Endothelial cell of umbilical vein (primary cell): ENCODE measurements at regions not wholly inside any gene's neighbourhood (a gene's known extent, or its start where the extent isn't known, plus 50 kb on each side); places are given as distances from the start of the nearest gene placed in this dataset.

Source experiments
- BruUV-seq: library from RNA; stranded (reverse); fragments of 400-500 nt; replicated peaks from 2 replicates; lab custom pipeline; 2021; lab: Mats Ljungman, UMichigan
- CTCF ChIA-PET: fragments of 300-600, 350-600 bp; sonication (Branson Sonifier 250); formaldehyde crosslinking; loops from one replicate; lab custom pipeline; 2021; ENCODE audit warnings: antibody characterized with exemption, inconsistent platforms; lab: Charles Lee
- POLR2A ChIA-PET: fragments of 300-600, 350-600 bp; sonication (Branson Sonifier 250); formaldehyde crosslinking; loops from one replicate; lab custom pipeline; 2021; ENCODE audit warnings: antibody characterized with exemption, inconsistent platforms; lab: Charles Lee
- DNase-seq: peaks from one replicate; pipeline ENCODE4 v3.0.0-alpha.2; 2011; ENCODE audit warnings: low read depth, low spot score
- FAIRE-seq: peaks from 2 replicates; lab custom pipeline; 2011; peaks lifted over from hg19 to GRCh38; lab: Jason Lieb, UNC
- H2AFZ ChIP-seq: 2 replicates; pipeline ENCODE4 v1.6.0; 2012; ENCODE audit warnings: low read depth, low read length, control low read depth, inconsistent platforms
- H3K27ac ChIP-seq: 2 replicates; pipeline ENCODE4 v1.5.1; 2011; ENCODE audit warnings: low read depth, mild to moderate bottlenecking, control low read depth, low read length, moderate library complexity; ENCODE audit not compliant: insufficient read depth
- H3K27me3 ChIP-seq, 2 experiments: 2 replicates each; pipeline versions ENCODE4 v1.6.0 to v1.6.1; 2011; ENCODE audit warnings: low read length in 2 of 2, mixed read lengths in 1 of 2; ENCODE audit not compliant: control insufficient read depth in 2 of 2, insufficient read depth in 2 of 2
- H3K36me3 ChIP-seq, 2 experiments: 2 replicates in 1 of 2; 3 replicates in 1 of 2; pipeline ENCODE4 v1.5.1; 2011; ENCODE audit warnings: low read length in 2 of 2, mild to moderate bottlenecking in 1 of 2, moderate library complexity in 1 of 2; ENCODE audit not compliant: control insufficient read depth in 2 of 2, insufficient read depth in 2 of 2; ENCODE audit errors: extremely low read depth in 1 of 2
- H3K4me1 ChIP-seq: 3 replicates; pipeline ENCODE4 v1.5.1; 2011; ENCODE audit warnings: mild to moderate bottlenecking, low read length; ENCODE audit not compliant: control insufficient read depth, insufficient read depth; ENCODE audit errors: extremely low read depth
- H3K4me2 ChIP-seq: 2 replicates; pipeline ENCODE4 v1.6.1; 2011; ENCODE audit warnings: low read length, control low read depth, mixed read lengths; ENCODE audit not compliant: insufficient read depth
- H3K4me3 ChIP-seq, 3 experiments: fragments of 200-600 bp in 1 of 3; sonication (generic), shearing (Covaris generic) in 1 of 3; replicated peaks in 1 of 3; 2 replicates each; pipeline ENCODE4 v1.5.1; 2011 to 2016; ENCODE audit warnings: control low read depth in 3 of 3, low read length in 3 of 3, mild to moderate bottlenecking in 2 of 3, inconsistent platforms in 1 of 3, low read depth in 1 of 3, moderate library complexity in 1 of 3; ENCODE audit not compliant: insufficient read depth in 1 of 3
- H3K79me2 ChIP-seq: 2 replicates; pipeline ENCODE4 v1.6.0; 2012; ENCODE audit warnings: low read length, inconsistent platforms; ENCODE audit not compliant: control insufficient read depth, insufficient read depth
- H3K9ac ChIP-seq: replicated peaks from 2 replicates; pipeline ENCODE3; 2011; ENCODE audit warnings: low read length, control low read depth; ENCODE audit not compliant: insufficient read depth; ENCODE audit errors: extremely low read depth
- H3K9me1 ChIP-seq: replicated peaks from 3 replicates; pipeline ENCODE4 v1.6.0; 2011; ENCODE audit warnings: mild to moderate bottlenecking, low read length; ENCODE audit not compliant: control insufficient read depth, insufficient read depth; ENCODE audit errors: extremely low read depth
- H3K9me3 ChIP-seq: replicated peaks from 2 replicates; pipeline ENCODE4 v1.5.1; 2012; ENCODE audit warnings: low read length, inconsistent platforms; ENCODE audit not compliant: control insufficient read depth, insufficient read depth
- H4K20me1 ChIP-seq: replicated peaks from 2 replicates; pipeline ENCODE3; 2011; ENCODE audit warnings: mild to moderate bottlenecking, low read length; ENCODE audit not compliant: control insufficient read depth, insufficient read depth; ENCODE audit errors: extremely low read depth
- EZH2 ChIP-seq: IDR thresholded peaks from 2 replicates; pipeline ENCODE4 v1.6.1; 2012; ENCODE audit warnings: borderline replicate concordance, low read depth, mild to moderate bottlenecking, moderate library complexity, low read length, inconsistent platforms; ENCODE audit not compliant: severe bottlenecking
- FOS ChIP-seq: IDR thresholded peaks from 2 replicates; pipeline ENCODE4 v1.6.1; 2011; ENCODE audit warnings: mild to moderate bottlenecking, low read length, moderate library complexity, borderline replicate concordance; ENCODE audit not compliant: insufficient read depth
- JUN ChIP-seq: IDR thresholded peaks from 2 replicates; pipeline ENCODE4 v1.6.1; 2011; ENCODE audit warnings: borderline replicate concordance, low read depth; ENCODE audit not compliant: insufficient read length, insufficient read depth
- MYC ChIP-seq: IDR thresholded peaks from one replicate; pipeline ENCODE4 v1.6.1; 2011; ENCODE audit warnings: mild to moderate bottlenecking, low read depth, low read length
- POLR2A ChIP-seq: IDR thresholded peaks from 2 replicates; pipeline ENCODE4 v1.6.1; 2012; ENCODE audit warnings: low read depth, mild to moderate bottlenecking, control low read depth, low read length
- POLR2AphosphoS5 ChIP-seq: IDR thresholded peaks from 2 replicates; pipeline ENCODE4 v1.6.1; 2012; ENCODE audit warnings: low read depth, mild to moderate bottlenecking, control low read depth, low read length, moderate library complexity; ENCODE audit not compliant: insufficient read depth
- dilution Hi-C: fragments of 300-500 bp; cut with MboI; formaldehyde crosslinking; loops from one replicate; pipeline ENCODE4 v1.15.0; 2019; ENCODE audit warnings: low sequenced_read_pairs; ENCODE audit not compliant: extremely low pct_ligation_motif_present
- intact Hi-C: fragments of 100-400 bp; cut with micrococcal nuclease; formaldehyde crosslinking; loops from one replicate; pipeline ENCODE4 v1.10.0; 2022
- TF ChIP-seq, protein P1 (sequence below): IDR thresholded peaks from 2 replicates; pipeline ENCODE4 v1.6.1; 2011; ENCODE audit not compliant: insufficient read depth, insufficient read length
- TF ChIP-seq, protein P2 (sequence below), 2 donors: IDR thresholded peaks; 1 replicate in 1 of 2; 2 replicates in 1 of 2; pipeline ENCODE4 v1.5.1; 2011; ENCODE audit warnings: low read length in 2 of 2, mild to moderate bottlenecking in 2 of 2, moderate library complexity in 2 of 2, control low read depth in 1 of 2, inconsistent platforms in 1 of 2, low read depth in 1 of 2; ENCODE audit not compliant: insufficient read depth in 1 of 2; ENCODE audit errors: extremely low read depth in 1 of 2

DNA sequence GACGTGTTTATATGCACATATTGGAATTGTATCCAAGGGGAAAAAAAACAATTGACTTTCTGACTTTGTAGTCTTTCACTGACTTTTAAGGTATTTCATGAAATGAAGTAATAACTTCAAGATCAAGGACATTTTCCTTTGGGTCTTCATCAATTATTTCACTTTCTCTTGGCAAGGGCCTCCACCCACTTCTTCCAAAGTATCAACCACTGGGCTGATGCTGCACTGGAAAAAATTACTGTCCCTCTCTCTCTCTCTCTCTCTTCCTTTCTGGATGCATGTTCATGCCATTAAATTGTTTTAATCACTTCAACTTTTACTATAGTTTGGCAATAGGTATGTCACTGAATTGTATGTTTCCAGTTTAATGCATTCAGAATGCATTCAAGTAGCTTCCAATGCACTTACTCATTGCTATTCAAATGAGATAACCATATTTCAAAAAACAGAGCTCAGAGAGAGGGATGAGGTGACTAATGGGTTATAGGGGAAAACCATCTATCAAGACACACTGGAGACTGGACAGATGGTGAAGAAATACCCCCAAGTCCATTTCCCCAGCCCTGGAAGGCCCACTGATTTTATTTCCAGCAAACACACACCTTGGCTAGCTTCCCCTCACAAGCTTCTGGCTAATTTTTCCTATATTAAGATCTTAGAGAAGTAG lies 585.3 kb downstream of the EBF1 start:
- Histone ChIP-seq H3K4me1 (no peaks in the 10 kb centered on the region), H3K9me3 (no peaks in the 10 kb centered on the region), H3K36me3 (no peaks in the 10 kb centered on the region), H3K79me2 (no peaks in the 10 kb centered on the region), H2AFZ (no peak overlapping the region), H4K20me1 (no peaks in the 10 kb centered on the region), H3K4me2 (no peak overlapping the region), H3K27ac (no peak overlapping the region), H3K4me3 (no peak overlapping the region), H3K9me1 (no peaks in the 10 kb centered on the region), H3K9ac (no peak overlapping the region), H3K27me3 (no peaks in the 10 kb centered on the region)
- dilution Hi-C loops (no loop called here), intact Hi-C loops (no loop called here)
- DNase-seq (no peak), FAIRE-seq (no peak)
- ChIA-PET POLR2A (no interaction called here), CTCF (no interaction called here)
- no TSS peak for BruUV-seq
- TF ChIP-seq MYC (no peak), EZH2 (no peak), JUN (no peak)

DNA sequence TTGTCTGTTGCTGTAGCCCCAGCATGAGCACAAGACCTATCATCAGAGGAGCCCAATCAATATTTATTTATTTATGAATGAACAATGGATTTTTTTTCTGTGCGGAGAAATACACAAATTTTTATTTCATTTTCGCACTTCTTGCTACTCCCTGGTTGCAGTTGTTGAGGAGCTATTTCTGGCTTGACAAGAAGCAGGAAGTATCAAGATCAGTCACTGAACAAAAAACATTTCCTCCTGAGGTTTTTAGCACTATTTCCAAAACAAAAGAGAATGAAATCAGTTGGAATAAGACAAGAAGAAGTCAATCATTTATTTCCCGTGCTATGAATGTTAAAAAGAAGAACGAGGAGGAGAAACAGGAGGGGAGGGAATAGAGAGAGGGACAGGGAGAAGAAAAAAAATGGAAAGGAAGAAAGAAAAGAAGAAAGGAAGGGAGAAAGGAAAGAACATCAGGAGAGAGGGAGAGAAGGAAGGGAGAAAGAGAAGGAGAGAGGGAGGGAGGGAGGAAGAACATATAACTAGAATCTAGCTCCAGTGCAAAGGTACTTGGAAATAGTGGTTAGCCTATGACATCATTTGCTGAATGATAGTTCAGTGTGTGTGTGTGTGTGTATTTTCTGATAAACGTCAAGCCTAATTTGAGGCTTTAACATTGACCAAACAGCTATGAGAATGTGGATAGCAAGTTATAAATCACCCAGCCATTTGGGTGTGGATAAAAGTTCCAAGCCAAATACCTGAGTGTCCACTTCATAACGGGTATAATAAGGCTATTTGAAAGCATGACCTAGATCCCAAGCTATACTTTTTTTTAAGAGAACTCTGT lies 586.0 kb downstream of the EBF1 start:
- Histone ChIP-seq H3K4me3 (no peak overlapping the region), H3K9me3 (no peaks in the 10 kb centered on the region), H3K9ac (no peak overlapping the region), H3K27ac (no peak overlapping the region), H2AFZ (no peak overlapping the region), H3K79me2 (no peaks in the 10 kb centered on the region), H3K36me3 (no peaks in the 10 kb centered on the region), H3K4me1 (no peaks in the 10 kb centered on the region), H3K9me1 (no peaks in the 10 kb centered on the region), H4K20me1 (no peaks in the 10 kb centered on the region), H3K4me2 (no peak overlapping the region), H3K27me3 (no peaks in the 10 kb centered on the region)
- intact Hi-C loops (no loop called here), dilution Hi-C loops (no loop called here)
- TF ChIP-seq EZH2 (no peak), POLR2AphosphoS5 (no peak), POLR2A (no peak), JUN (no peak), FOS (no peak), MYC (no peak)
- TF ChIP-seq, protein P1, sequence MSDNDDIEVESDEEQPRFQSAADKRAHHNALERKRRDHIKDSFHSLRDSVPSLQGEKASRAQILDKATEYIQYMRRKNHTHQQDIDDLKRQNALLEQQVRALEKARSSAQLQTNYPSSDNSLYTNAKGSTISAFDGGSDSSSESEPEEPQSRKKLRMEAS: no peak
- TF ChIP-seq, protein P2, sequence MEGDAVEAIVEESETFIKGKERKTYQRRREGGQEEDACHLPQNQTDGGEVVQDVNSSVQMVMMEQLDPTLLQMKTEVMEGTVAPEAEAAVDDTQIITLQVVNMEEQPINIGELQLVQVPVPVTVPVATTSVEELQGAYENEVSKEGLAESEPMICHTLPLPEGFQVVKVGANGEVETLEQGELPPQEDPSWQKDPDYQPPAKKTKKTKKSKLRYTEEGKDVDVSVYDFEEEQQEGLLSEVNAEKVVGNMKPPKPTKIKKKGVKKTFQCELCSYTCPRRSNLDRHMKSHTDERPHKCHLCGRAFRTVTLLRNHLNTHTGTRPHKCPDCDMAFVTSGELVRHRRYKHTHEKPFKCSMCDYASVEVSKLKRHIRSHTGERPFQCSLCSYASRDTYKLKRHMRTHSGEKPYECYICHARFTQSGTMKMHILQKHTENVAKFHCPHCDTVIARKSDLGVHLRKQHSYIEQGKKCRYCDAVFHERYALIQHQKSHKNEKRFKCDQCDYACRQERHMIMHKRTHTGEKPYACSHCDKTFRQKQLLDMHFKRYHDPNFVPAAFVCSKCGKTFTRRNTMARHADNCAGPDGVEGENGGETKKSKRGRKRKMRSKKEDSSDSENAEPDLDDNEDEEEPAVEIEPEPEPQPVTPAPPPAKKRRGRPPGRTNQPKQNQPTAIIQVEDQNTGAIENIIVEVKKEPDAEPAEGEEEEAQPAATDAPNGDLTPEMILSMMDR (IDR thresholded peaks at IDR 0.05; ENCODE audit: extremely low read depth in 1 of 2, insufficient read depth in 1 of 2, low read depth in 1 of 2, low read length in 2 of 2): no peak
- DNase-seq (no peak), FAIRE-seq (no peak)
- ChIA-PET POLR2A (no interaction called here), CTCF (no interaction called here)
- no TSS peak for BruUV-seq
